ENCODE measurements at regions not wholly inside any gene's neighbourhood (a gene's known extent, or its start where the extent isn't known, plus 50 kb on each side); places are given as distances from the start of the nearest gene placed in this dataset.
A peak's percentile ranks its signal among the peaks of the same experiment; 100 is the strongest.

DNA sequence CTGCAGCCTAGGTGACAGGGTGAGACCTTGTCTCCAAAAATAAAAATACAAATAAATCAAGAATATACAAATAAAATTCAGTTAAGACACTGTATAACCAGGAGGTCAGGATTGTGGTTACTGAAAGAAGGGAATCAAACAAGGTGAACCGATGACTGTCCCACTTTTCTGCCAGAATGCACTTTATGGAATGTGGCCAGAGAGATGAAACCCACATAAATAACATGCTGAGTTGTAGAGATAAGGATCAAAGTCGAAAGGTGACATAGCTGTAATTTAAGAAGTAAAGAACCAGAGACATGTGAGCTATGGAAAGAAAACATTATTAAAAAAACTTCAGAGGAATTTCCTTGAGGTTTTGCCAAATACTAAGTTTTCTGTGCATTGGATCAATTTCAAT is 1098.2 kb upstream of the USP15 start:
- no peaks in the 10 kb centered on the region for H3K9me3 ChIP-seq
- no peak overlapping the region for H3K4me3 ChIP-seq
- DNase-seq (ENCODE audit: low spot score): no peak
- H3K36me3 ChIP-seq: no peaks in the 10 kb centered on the region
- no peaks in the 10 kb centered on the region for H3K4me1 ChIP-seq (ENCODE audit: control insufficient read depth in 1 of 2, low read depth in 2 of 2)
- no peak overlapping the region for H3K27ac ChIP-seq
- no peak for ATAC-seq (ENCODE audit: insufficient number of reproducible peaks, low FRiP score, low read depth)
- H3K27me3 ChIP-seq (replicated peaks; ENCODE audit: insufficient read depth): no peaks in the 10 kb centered on the region
- TF ChIP-seq, protein P1, sequence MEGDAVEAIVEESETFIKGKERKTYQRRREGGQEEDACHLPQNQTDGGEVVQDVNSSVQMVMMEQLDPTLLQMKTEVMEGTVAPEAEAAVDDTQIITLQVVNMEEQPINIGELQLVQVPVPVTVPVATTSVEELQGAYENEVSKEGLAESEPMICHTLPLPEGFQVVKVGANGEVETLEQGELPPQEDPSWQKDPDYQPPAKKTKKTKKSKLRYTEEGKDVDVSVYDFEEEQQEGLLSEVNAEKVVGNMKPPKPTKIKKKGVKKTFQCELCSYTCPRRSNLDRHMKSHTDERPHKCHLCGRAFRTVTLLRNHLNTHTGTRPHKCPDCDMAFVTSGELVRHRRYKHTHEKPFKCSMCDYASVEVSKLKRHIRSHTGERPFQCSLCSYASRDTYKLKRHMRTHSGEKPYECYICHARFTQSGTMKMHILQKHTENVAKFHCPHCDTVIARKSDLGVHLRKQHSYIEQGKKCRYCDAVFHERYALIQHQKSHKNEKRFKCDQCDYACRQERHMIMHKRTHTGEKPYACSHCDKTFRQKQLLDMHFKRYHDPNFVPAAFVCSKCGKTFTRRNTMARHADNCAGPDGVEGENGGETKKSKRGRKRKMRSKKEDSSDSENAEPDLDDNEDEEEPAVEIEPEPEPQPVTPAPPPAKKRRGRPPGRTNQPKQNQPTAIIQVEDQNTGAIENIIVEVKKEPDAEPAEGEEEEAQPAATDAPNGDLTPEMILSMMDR (IDR thresholded peaks at IDR 0.05): no peak

DNA sequence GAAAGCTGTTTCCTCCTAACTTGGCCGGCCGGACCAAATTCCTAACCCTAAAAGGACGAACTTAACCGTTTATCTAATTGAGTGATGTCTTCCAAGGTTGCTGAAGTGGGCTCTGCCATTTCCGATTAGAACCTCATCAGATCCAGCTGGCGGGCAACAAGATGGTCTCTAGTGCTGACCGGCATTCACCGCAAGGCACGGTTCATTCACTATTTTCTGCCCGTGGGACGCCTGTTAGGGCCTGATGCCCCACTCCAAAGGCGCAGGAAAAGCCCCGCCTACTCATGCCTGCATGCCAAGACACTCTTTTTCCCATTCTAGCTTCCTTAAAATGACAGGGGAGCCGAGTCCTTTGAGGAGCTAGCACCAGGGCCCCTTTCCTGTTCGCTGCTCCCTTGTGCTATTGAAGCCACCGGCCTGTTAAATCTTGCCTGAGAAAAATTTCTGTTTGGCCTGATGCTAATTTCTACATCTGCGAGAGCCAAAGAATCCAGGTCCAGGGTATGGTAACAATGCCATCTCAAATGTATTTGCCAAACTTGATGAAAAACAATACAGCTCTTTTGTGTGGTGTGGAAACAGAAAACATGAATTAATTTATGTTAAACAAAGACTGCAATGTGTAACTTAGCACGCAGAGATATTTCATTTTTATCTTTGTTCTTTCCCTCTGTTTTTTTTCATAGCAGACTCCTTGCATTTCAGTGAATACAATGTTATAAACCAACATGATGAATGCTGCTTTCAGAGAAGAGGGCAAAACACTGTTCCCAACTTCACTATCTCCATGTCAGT is 1071.2 kb upstream of the USP15 start:
- no peak for ATAC-seq (ENCODE audit: insufficient number of reproducible peaks, low FRiP score, low read depth)
- no peak for DNase-seq (ENCODE audit: low spot score)
- peak overlapping the region; percentile 9 for H3K4me3 ChIP-seq

DNA sequence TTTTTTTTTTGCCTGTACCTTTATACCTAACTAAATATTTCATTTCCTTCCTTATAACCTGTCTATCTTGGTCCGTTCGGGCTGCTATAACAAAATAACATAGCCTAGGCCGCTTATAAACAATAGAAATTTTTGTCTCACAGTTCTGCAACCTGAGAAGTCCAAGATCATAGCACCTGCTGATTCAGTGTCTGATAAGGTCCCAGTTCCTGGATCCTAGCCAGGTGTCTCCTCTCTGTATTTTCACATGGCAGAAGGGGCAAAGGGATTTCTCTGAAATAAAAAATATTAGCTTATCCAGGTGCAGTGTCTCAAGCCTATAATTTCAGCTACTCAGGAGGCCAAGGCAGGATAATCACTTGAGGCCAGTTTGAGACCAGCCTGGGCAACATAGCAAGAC is 1046.6 kb upstream of the USP15 start:
- no peaks in the 10 kb centered on the region for H3K36me3 ChIP-seq
- H3K4me3 ChIP-seq: no peak overlapping the region
- H3K9me3 ChIP-seq: no peaks in the 10 kb centered on the region
- no peaks in the 10 kb centered on the region for H3K27me3 ChIP-seq (replicated peaks; ENCODE audit: insufficient read depth)
- no peak for ATAC-seq (ENCODE audit: insufficient number of reproducible peaks, low FRiP score, low read depth)
- no peak overlapping the region for H3K27ac ChIP-seq
- DNase-seq (ENCODE audit: low spot score): no peak
- H3K4me1 ChIP-seq (ENCODE audit: control insufficient read depth in 1 of 2, low read depth in 2 of 2): peaks cover 0 to 3% of the 10 kb centered on the region in 2 donors
- TF ChIP-seq, protein P1 (IDR thresholded peaks at IDR 0.05): no peak

More for the DNA sequence above, 1071.2 kb upstream of the USP15 start:
- no peaks in the 10 kb centered on the region for H3K9me3 ChIP-seq
- peaks cover 2 to 8% of the 10 kb centered on the region in 2 donors for H3K4me1 ChIP-seq (ENCODE audit: control insufficient read depth in 1 of 2, low read depth in 2 of 2)
- no peaks in the 10 kb centered on the region for H3K36me3 ChIP-seq
- TF ChIP-seq, protein P1 (IDR thresholded peaks at IDR 0.05): no peak
- H3K27me3 ChIP-seq (replicated peaks; ENCODE audit: insufficient read depth): no peaks in the 10 kb centered on the region
- peak overlapping the region in 1 of 2 donors; percentile 38 for H3K27ac ChIP-seq

DNA sequence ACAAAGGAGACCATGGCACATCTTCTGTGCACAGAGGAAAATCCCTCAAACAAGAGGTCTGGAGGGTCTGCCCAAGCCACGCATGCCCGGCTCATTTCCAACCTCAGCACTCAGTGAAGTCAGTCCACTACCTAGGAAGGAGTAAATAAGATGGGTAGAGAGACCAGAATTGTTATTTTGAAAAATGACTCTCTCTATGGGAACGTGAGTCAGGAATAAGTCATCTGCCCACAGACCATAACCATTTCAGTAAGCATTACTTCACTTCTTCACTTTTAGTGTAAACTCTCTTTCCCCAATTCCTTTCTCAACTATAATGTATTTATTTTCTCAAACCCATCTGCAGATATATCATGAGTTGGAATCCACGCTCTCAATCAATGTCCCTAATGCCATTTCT is 1039.9 kb upstream of the USP15 start:
- no peak for DNase-seq (ENCODE audit: low spot score)
- no peak for ATAC-seq (ENCODE audit: insufficient number of reproducible peaks, low FRiP score, low read depth)
- H3K9me3 ChIP-seq: no peaks in the 10 kb centered on the region
- H3K27ac ChIP-seq: no peak overlapping the region
- H3K4me1 ChIP-seq (ENCODE audit: control insufficient read depth in 1 of 2, low read depth in 2 of 2): peaks cover 0 to 3% of the 10 kb centered on the region in 2 donors
- H3K36me3 ChIP-seq: no peaks in the 10 kb centered on the region
- H3K27me3 ChIP-seq (replicated peaks; ENCODE audit: insufficient read depth): no peaks in the 10 kb centered on the region
- TF ChIP-seq, protein P1 (IDR thresholded peaks at IDR 0.05): no peak
- H3K4me3 ChIP-seq: no peak overlapping the region

DNA sequence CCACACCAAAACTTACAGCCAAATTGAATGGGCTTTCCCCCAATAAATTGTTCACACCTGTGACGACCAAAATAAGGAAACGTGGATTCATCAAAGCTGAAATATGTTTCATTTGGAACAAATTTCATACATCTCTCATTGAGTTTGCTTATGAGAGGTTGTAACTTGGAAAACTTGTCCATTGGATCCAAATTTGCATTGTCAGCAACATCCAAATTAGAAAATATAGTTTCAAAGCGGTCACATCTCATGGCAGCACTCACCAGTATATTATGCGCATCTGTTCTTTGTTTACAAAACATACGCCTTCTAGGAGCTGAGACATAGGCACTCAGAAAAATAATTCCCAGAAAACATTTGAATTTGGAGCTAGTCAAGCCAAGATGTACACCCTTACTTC is 1028.2 kb upstream of the USP15 start:
- TF ChIP-seq, protein P1 (IDR thresholded peaks at IDR 0.05): no peak
- no peak overlapping the region for H3K4me3 ChIP-seq
- DNase-seq (ENCODE audit: low spot score): no peak
- no peaks in the 10 kb centered on the region for H3K36me3 ChIP-seq
- H3K9me3 ChIP-seq: no peaks in the 10 kb centered on the region
- no peak for ATAC-seq (ENCODE audit: insufficient number of reproducible peaks, low FRiP score, low read depth)
- no peaks in the 10 kb centered on the region for H3K27me3 ChIP-seq (replicated peaks; ENCODE audit: insufficient read depth)
- no peaks in the 10 kb centered on the region for H3K4me1 ChIP-seq (ENCODE audit: control insufficient read depth in 1 of 2, low read depth in 2 of 2)
- no peak overlapping the region for H3K27ac ChIP-seq

Measured in thoracic aorta (tissue), 2 donors.